NCI-H128 (cell line): ENCODE measurements at regions not wholly inside any gene's neighbourhood (a gene's known extent, or its start where the extent isn't known, plus 50 kb on each side); places are given as distances from the start of the nearest gene placed in this dataset.
A peak's percentile ranks its signal among the peaks of the same experiment; 100 is the strongest.
"Not testable (repeated sequence)": the region's sequence is repeated elsewhere in the genome, so short reads cannot be mapped to it uniquely, and the experiment has no call there.

Source experiments
- DNase-seq: peaks from one replicate; lab custom pipeline; 2025; ENCODE audit not compliant: unreplicated experiment; lab: John Stamatoyannopoulos, UW

- DNase-seq, result no peak
Measured at GRCh38 chr10:86579883-86580520, 58.4 kb upstream of the WAPL start.

- DNase-seq, result no peak
Measured at GRCh38 chr10:86580521-86580891, 58.9 kb upstream of the WAPL start.

DNA sequence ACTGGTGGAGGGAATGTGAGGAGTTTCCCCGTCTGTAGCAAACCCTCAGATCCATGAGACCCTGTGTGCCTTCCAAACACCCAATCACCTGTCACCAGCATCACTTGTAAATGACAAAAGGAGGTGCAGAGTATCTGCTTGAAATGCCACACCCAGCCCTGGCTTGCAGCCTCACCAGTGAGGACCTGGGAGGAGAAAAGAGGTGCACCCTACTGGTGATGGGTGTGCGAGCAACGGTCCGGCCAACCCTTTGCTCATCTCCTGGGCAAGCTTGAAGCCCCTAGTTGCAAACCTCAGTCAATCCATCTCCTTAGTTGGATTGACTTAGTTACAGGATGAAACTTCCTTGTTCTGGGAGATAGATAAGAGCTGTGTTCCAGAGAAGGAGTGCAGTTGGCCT, 62.4 kb upstream of the WAPL start:
- no peak for DNase-seq

GRCh38 chr10:86585037-86585929, 63.7 kb upstream of the WAPL start:
- DNase-seq, result peak; percentile 20

DNA sequence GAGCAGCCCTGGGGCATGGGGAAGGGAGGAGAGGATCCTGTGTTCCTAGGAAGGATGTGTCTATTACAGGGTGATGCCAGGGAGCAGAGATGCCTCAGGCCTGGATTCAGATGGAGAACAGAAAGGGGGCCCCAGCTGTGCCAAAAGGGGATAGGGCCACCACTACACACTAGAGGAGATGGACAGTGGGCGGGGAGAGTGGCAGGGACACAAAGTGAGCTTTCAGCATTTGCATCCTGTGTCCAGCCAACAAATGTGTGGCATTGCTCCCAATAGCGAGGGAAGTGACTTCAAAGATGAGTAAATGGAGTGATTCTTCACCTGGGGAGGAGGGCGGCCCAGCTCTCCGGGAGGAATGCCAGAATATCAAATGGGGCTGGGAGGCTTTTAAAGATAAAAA, 64.9 kb upstream of the WAPL start:
- no peak for DNase-seq

DNA sequence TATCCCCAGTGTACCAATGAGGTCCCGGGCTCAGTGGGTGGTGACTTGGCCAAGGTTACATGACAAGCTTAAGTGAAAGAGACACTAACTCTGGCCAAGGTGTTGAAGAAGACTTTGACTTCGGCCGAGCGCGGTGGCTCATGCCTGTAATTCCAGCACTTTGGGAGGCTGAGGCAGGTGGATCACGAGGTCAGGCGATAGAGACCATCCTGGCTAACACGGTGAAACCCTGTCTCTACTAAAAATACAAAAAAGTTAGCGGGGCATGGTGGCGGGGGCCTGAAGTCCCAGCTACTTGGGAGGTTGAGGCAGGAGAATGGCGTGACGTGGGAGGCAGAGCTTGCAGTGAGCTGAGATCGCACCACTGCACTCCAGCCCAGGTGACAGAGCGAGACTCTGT, 65.6 kb upstream of the OPN4 start:
- not testable (repeated sequence) for DNase-seq

DNA sequence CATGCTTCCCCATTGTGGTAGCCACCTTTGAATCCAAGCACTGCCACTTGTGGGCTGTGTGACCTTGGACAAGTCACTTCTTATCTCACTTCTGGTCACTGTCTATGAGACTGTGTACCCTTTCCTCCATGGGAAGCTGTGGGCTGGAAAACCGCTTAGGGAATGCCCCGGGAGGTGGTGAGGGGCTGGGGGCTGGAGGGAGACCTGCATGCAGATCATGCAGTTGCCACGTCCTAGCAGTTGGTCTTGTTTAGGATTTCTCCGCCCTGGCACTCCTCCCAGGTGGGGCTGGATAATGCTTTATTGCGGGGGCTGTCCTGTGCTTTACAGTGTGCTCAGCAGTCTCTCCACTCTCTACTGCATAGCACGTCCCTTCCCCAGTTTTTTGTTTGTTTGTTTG, 62.9 kb upstream of the OPN4 start:
- no peak for DNase-seq

DNA sequence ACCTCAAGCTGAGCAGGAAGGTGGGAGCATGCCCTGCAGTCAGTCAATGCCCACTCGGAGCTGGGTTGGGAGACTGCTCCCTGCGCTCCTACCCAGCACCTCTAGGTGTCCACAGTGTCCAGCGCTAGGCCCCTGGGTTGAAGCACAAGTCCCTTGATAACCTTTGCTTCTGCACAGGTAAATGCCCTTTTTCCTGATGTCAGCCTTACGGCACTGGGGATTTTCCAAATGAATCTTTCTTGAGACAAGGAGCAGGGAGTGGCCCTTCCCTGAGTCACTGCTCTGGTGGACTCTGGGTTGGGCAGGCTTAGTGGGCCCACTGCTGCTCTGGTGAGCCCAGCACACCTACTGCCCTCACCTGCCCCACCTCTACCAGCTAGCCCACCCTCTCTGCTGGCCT, 61.9 kb upstream of the OPN4 start:
- DNase-seq, result no peak

GRCh38 chr10:86594535-86594934, 59.8 kb upstream of the OPN4 start:
- no peak for DNase-seq

DNA sequence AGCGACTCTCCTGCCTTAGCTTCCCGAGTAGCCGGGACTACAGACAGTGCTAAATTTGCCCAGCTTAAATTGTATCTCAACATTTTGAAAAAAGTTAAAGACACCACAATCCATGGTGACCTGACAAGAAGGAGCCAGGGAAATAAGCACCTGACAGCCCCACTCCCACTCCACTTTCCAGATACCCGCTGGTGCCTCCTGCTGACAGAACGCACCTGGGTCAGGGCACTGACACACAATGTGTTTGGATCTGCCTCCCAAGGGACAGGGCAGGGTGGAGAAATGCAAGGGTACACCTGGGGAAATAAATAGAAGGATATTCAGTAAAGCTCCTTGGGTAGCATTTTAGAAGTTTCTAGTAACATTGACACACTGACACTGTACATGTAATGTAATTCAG, 58.9 kb upstream of the OPN4 start:
- DNase-seq, result no peak

- DNase-seq, result no peak
Measured at GRCh38 chr10:86596266-86596665, 58.1 kb upstream of the OPN4 start.

GRCh38 chr10:86597306-86597705, 57.0 kb upstream of the OPN4 start:
- no peak for DNase-seq

GRCh38 chr10:86598151-86598550, 56.2 kb upstream of the OPN4 start:
- no peak for DNase-seq

GRCh38 chr10:86599041-86599440, 55.3 kb upstream of the OPN4 start:
- DNase-seq, result no peak

DNA sequence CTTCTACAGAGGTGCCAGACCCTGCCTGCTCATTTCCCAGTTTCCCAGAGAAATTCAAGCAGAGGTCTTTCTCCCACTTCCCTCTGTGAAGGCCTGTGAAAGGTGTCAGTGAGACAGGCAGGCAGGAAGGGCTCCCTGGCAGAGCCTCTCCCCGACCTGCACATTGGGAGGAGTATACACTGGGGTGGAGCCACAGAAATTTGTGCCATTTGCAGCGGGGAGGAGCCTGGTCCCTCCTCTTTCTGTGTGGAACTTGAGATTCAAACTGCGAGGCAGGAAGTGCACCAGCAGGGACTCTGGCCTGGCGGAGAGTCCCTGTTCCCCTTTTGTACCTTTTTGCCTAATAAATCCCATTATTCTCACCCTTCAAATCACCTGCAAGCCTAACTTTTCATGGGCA, 54.6 kb upstream of the OPN4 start:
- DNase-seq, result no peak

DNA sequence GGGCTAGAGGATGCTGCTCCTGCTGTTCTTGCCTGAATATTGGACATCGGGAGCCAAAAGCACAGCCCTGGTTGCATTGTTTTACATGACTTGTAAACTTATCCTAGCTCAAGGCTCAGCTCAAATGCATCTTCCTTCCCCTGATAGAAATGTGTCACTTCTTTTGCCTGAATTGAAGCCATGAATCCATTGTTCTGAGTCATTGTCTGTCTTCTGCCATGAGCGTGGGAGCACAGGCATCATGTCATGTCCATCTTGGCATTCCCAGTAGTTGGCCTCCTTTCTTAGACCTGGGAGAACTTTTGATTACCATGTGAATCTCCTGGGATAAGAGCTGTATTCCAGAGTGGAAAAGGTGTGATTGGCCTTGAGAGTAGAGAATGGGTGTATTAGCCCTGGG, 54.1 kb upstream of the OPN4 start:
- DNase-seq, result no peak

DNA sequence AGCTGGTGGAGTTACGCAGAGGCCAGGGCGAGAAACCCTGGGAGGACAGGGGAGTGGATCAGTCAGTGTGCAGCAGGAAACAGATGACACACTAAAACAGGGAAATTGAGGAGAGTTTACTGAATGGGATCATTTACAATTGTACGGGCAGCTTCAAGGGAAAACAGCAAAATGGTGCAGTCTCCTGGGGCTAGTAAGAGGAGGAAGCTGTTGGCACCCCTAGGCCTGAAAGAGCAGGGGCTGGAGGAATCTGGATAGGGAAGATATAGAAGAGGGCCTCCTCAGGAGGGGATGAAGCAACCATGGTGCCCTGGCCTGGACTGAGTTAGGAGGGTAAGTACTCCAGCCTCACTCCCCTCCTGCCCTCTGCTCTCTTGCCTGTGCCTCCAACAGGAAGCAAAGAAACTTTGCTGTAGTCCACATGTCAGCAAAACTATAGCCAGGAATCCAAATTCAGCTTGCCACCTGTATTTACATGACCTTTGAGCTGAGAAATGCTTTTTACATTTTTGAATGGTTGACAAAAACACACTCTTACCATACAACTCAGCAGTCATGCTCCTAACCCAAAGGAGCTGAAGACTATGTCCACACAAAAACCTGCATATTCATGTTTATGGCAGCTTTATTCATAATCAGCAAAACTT, 52.3 kb upstream of the OPN4 start:
- no peak for DNase-seq

DNA sequence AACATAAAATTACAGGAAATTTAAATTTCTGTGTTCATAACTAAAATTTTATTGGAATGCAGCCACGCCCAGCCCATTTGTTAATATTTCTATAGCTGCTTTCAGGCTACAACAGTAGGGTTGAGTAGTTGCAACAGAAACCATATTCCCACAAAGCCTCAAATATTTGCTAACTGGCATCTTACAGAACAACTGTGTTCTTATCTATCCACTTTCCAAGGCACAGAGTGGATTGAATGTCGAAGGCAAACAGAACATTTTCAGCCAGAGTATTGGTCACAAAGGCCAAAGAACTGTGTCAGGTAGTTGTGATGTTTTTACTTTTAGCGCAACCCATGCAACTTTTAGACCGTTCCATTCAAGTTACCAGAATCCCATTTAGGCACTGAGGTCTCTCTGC, 51.1 kb upstream of the OPN4 start:
- DNase-seq, result no peak
